Superior temporal gyrus (tissue), 1 donor: ENCODE measurements at regions not wholly inside any gene's neighbourhood (a gene's known extent, or its start where the extent isn't known, plus 50 kb on each side); places are given as distances from the start of the nearest gene placed in this dataset.

Source experiments
- DNase-seq: peaks from one replicate; pipeline ENCODE4 v3.0.0-alpha.2; 2016; ENCODE audit errors: extremely low spot score

DNA sequence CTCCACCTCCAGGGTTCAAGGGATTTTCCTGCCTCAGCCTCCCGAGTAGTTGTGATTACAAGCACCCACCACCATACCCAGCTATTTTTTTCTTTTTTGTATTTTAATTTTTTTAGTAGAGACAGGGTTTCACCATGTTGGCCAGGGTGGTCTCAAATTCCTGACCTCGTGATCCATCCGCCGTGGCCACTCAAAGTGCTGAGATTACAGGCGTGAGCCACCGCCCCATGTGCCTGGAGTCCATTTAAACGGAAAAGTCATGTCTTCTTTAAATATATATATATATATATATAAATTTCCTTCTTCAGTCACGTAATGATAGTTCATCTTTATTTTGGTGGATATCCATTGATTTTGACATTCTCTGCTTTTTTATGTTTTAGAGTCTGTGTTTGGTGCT, 264.0 kb upstream of the PITX2 start:
- DNase-seq: no peak

DNA sequence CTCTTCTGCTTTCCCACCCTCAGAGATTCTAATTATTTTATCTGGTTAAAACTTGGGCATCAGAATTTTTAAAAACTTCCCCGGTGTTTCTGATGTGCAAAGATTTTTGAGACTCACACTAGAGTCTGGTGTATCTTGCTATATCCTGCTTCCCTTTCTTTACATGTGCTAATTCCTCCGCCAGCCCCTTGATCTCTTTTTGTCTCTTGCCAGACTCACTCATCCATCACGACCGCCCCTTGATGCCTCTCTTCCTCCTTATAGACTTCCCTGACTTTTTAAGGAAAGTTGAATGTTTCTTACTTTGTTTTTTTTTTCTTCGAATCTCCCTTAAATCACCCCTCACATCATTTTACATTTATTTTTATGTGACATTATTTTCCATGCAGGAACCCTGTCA, 274.9 kb upstream of the PITX2 start:
- no peak for DNase-seq

DNA sequence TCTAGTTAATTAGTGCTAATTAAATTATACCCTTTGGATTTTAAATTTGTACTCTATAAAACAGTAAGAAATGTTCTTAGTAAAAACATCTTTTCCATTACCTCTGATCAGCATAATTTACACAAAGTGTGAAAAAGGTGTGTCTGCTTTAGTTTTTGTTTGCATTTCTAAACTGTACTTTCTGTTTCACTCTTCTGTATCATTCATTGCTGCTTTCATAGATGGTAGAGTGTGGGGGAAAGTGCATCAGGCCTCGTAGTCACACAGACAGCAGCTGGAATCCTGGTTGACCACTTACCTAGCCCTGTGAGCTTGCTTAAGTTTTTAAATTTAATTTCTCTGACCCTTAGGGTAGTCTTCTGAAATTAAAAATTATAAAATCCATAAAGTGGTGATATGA, 275.4 kb upstream of the PITX2 start:
- DNase-seq: no peak

DNA sequence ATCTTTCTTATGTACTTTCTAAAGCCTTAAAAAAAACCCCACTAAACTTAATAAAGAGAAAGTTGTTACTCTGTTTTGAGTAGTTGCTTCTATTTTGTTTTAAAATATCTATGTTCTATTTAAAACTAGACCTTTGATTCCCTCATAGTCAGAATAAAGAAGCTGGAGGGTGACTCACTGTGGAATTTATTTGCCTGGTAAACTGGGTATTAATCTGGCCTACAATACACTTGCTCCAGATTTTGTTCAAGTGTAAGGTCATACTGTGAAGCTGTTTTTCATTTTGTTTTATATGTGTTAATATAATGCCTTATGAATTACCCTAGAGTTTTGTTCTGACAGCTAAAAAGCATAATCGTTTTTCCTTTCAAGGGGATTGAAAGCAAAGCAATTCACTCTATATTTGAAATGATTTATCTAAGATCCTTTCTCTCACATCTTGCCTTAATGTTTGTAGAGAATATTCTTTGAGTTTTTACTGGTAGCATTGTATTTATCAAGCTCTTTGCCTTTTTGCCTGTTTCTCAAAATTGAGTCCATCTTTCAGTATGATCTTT, 277.4 kb upstream of the PITX2 start:
- no peak for DNase-seq

DNA sequence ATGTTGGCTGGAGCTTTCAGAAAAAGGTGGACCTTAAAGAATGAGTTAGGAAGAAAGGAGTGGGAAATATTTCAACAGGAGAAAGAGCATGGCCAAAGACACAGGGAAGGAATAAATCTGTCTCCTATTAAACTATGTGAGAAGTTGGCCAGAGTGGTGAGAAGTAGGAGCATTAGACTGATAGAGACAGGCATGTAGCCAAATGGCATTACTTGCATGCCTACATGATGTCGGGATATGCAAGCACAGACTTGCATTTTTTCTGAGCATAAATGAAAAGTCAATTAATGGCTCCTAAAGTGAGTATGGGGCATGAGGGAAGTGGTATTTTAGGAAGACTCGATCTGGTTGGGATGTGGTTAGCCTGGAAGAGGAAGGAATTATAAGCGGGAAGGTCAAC, 279.6 kb upstream of the PITX2 start:
- DNase-seq: no peak

DNA sequence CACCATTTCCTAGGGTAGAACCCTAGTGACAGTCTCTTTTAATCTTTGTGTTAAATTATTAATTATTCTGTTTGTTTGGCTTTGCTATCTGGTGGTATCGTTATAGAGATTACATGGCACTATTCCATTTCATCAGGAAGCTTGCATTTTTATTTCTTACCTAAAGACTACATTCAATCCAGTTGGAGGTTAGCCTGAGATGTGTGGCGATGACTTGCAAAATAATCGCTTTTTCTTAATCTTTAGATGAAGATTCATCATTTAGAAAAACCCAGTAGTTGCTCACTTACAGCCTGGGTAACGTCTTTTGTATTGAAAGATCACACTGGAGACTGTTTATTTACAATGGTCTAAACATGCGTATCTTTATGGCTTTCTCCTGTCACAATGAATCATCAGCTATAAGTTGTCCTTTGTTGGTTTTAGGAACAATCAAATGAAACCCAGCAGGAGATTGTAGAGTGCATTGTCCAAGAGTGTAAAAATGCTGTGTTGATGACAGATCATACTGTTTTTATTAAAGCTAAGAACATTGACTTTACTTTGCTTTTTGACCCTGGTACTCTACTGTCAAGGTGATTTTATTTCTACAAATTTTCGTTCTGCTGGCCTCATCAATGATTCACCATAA, 281.7 kb upstream of the PITX2 start:
- no peak for DNase-seq

DNA sequence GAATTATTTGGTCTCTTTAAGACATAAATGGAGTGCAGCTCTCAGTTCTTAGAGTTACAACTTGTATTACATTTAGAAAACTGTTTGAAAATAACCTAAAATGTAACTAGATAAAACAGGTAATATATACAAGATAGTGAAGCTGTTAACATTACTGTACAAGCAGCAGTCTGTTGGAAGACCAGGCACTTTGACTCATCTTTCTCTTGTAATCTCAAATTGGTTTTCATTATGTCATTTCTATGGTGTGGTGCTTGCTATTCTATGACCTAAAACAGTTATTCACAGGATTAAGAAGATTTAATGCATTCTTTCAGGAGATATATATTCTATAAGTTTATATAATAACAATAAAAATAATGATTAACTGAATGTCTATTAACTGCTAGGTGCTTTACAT, 282.5 kb upstream of the PITX2 start:
- DNase-seq: no peak

DNA sequence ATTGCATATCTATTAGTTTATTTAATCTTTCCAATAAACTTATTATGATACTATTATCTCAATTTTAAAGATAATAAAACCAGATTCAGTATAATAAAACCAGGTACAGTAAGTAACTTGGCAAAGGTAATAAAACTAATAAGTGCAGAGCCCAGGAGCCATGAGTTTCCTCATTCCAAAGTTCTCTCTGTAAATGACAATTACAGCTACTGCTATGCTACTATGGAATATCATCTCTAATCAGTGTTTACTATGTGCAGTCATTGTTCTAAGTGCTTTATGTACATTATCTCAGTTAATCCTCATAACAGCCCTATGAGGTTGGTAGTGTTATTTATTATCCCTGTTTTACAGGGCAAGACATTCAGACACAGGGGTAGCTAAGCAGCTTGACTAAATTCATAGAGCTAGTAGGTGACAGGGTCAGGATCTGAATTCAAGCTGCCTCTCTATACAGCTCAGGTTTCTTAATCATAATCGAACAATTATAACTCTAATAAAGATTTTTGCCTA, 285.0 kb upstream of the PITX2 start:
- DNase-seq: no peak

DNA sequence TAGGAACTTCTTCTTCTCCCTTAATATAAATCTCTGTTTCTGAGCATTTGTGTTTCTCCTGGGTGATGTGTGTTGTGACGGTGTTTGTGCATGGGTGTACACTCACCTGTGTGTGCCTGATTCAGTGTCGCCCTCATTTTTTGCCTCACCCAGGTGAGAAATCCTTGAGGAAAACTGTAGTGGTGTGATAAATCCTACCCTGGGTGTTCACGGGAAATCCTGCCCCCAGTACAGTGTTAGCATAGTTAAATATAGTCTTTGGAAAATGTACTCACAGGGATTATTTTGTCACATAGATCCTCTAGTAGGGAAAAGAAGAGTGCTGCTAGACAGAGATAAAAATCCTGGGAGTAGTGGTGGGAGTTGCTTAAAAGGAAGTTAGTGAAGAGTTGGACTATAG, 291.9 kb upstream of the PITX2 start:
- no peak for DNase-seq

DNA sequence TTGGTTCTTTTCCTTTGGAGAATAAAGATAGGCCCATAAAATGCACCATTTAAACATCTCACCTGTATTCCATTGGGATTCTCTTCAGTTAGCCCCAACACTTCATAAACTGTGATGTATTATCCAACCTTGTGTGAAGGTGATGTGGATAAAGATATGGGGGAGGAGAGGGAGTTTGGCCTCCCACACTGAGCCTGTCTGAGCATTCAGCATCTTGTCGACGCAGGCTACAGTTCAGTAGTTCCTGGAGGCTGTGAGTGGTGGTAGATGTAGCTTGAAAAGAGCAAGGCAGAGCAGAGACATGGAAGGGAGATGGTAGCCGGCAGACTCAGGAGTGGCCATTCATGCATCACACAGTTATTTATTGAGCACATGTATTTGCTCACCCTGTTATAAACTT, 292.4 kb upstream of the PITX2 start:
- DNase-seq: no peak

DNA sequence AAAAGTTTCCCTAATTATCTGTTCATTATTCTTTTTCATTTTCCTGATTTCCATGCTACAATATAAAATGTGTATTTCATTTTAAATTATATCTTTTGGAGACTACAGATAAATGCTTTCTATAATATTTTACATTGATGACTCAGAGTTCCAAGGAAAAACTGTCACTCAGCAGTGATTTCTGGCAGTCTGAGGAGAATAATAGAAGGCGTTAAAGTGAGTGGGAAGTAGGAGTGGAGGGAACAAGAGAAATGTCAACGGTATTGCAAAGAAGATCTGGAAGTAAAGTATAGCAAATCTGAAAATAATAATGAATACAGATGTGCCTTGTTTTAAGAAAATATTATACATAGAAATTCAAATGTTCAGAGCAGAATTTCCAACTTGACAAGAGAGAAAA, 293.6 kb upstream of the PITX2 start:
- DNase-seq: no peak

DNA sequence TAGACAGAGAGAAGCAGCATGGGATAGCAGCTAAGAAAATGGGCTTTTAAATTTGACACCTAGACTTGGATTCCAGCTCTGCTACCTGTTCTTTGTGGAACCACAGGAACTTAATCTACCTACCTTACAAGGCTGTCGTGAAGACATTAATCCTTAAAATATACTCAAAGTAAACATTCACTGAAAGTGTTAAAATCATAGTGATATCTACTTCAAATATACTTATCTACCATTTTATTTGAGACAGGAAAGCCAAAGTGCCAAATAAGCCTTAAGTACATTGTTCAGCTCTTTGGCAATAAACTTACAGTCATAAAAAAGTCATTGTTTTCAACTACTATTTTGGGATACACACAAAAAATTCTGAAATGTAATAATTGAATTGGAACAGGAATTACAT, 295.0 kb upstream of the PITX2 start:
- DNase-seq: no peak

DNA sequence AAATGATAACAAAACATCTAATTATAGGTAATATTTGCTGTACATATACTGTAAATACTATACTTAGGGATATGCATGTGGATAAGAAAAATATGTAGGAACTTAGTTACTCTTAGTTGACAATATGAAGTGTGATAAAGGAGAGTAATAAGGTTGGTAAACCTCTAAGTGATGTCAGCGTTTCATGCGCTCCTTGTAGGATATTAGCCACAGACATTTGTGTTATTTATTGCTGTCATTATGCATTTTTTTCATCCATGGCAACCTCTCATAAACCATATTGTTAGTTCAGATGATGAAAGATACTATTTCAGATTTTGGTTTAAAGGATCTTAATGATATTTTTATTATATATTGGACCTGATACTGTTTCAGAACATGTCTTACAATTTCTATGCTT, 298.1 kb upstream of the PITX2 start:
- DNase-seq: no peak

DNA sequence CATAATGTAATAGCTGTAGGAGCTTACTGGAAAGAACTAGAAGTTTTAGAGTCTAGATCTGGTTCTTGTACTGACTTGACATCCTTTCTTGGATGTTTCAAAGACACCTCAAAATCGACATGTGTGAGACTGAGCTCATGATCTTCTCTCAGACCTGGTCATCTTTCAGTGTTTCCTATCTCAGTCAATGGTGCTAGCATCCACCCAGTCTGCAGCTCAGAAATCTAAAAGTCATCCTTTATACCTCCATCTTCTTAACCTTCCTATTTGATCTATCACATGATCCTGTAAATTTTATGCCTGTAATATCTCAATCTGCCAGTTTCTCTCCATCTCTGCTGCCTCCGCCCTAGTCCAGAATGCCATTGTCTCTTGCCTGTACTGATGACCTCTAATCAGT, 301.9 kb upstream of the PITX2 start:
- no peak for DNase-seq

DNA sequence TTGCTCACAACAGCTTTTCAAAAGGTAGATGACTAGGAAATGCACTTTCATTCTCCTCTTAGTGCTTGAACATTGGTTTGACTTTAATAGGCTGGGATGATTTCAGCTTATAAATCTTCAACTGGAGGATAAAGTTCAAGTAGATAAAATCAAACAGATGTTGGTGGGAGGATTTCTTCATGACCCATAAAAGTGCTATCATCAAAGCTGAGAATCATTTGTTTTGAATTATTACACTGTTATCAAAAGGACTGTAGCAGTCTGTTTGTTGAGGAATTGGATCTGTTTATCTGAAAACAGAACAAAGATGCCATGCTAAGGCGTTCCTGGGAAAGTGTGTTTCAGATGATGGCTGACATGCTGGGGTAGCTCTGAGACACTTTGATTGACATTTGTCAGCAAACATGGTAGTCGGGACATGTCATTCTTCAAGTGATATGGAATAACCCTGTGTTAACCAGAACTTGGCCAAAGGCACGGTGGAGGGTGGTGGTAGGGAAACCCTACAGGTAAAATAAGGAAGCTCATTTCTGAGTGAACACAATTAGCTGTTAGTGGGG, 304.0 kb upstream of the PITX2 start:
- DNase-seq: no peak

DNA sequence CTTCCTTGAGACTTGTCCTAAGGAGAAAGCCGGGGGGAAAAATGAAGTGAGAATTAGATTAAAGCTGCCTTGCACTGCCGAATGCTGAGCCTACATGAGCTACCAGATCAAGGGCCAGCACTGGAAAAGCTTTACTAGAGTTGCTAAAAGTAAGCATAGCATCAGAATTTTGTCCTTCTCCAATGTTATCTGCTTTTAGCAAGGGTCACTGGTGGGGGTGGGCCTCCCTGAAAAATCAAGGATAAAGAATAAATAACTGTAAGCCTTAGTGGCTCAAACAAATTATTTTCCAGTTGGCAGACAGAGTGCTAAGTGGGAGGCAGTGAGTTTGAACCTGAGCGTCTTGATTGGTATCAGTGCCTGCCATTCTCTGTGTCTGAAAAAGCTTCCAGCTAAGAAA, 310.5 kb upstream of the PITX2 start:
- DNase-seq: no peak

DNA sequence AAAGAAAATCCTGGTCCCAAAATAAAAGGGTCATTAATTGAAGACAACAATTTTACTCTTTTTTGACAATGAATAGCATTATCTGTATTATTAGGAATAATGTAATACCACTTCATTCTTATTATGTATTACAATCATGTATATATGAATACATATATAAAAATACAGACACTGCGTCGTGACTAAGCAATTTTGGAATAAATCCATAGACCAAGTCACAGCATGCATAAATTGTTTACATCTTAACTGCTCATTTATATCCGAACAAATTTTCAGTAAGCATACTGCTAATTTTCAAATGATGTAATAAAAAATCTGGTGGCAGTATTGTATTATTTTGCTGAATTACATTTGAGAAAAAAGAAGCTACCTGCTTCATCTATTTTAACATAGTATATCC, 321.6 kb upstream of the PITX2 start:
- no peak for DNase-seq

DNA sequence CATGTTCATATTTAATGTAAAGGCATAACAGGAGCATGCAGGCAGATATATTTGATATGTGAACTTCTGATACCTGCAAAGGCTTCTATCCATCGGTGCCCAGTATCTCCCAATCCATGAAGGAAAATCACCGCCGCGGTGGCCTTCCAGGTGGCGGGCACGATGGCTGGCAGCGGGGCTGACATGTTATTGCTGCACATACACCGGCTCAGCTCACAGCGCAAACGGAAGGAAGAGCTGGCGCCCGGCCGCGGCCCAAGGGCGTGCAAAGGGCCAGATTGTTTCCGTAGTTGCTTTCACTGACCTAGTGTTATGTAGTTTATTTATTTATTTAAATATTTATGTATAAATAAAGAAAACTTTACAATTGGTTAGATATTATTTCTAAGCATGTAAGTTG, 322.7 kb upstream of the PITX2 start:
- no peak for DNase-seq

DNA sequence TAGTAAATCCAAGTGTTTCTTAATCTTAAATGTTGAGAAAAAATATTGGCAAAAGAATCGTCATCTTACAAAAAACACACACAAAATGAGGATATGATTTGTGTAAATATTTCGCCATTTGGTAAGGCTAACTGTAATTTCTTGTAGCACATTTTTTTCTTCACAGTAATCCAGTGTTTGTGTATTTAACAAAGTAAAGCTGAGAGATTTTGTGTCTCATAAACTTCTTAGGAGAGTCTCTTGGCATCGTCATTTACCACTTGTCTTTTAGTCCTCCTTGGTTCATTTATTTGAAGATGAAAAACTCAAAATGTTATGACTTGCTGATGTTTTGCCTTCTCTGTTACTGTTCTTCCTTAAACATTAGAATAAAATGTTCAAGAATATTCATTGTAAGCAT, 326.7 kb upstream of the PITX2 start:
- no peak for DNase-seq

DNA sequence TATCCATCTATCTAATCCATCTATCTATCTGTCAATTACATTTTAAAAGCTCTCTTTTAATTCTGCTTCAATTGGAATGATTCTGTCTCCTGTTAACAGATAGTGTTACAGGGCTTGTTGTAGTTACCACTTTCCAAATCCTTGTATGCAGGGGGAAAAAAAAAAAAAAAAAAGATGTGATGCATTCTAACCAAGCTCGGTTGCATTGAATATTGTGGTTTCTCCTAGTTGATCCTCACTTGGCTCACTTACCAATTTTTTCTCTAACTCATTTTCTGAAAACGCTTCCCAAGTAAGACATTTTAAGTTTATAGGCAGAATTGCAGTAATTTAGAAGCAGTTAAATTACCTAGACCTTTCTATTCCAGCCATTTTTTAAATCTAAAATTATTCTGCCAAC, 327.9 kb upstream of the PITX2 start:
- DNase-seq: no peak

DNA sequence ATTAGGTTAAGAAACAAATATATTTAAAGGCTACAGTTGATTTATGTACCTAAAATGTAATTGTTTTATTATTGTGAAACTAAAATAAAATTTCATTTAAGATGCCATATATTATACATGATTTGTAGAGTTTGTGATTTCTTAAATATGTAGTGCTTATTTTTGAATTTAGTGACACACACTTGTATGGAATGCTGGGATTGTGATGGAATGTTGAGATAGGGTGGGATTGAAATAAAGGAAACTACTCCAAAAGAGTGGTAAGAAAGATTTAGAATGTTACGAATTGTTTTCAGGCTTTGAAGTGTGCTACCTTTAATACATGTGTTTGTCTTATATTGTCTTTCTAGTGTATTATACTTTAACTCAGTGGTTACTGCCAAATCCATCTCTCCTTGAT, 330.3 kb upstream of the PITX2 start:
- DNase-seq: no peak

DNA sequence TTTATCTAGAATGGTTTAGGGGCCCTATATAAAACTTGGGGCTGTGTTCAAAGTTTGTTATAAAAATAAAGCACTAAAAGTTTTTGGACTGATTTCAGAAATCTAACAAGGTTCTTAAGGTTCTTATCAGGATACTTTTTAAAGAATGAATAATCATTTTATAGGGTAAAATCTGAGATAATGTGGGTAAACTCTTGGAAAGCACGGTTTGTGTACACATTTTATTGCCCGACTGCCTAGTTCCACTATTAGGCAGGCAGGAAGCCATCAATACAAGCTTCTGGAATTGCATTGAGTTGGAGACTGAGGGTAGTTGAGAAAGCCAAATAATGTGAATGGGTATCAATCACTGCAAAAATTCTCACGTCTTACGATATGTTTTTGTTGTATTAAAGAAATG, 331.0 kb upstream of the PITX2 start:
- no peak for DNase-seq

DNA sequence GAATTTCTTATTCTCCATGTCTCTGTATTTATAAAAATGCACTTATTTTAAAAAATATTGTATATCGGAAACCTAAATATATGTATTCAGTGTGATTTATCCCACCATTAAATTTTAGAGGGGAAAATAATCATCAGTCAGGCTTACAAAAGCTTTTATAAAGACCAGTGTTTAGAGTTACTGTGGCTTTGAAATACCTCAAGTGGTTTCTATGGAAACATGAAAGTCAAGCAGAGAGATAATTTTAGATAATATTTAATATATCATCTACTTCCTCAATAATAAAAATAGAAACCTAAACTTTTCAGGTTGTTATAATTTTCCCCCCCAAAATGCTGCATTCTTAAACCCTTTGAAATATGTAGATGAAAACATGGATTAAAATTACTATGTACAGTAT, 332.9 kb upstream of the PITX2 start:
- no peak for DNase-seq
